ENCODE measurements at regions not wholly inside any gene's neighbourhood (a gene's known extent, or its start where the extent isn't known, plus 50 kb on each side); places are given as distances from the start of the nearest gene placed in this dataset.
"Not testable (repeated sequence)": the region's sequence is repeated elsewhere in the genome, so short reads cannot be mapped to it uniquely, and the experiment has no call there.

DNA sequence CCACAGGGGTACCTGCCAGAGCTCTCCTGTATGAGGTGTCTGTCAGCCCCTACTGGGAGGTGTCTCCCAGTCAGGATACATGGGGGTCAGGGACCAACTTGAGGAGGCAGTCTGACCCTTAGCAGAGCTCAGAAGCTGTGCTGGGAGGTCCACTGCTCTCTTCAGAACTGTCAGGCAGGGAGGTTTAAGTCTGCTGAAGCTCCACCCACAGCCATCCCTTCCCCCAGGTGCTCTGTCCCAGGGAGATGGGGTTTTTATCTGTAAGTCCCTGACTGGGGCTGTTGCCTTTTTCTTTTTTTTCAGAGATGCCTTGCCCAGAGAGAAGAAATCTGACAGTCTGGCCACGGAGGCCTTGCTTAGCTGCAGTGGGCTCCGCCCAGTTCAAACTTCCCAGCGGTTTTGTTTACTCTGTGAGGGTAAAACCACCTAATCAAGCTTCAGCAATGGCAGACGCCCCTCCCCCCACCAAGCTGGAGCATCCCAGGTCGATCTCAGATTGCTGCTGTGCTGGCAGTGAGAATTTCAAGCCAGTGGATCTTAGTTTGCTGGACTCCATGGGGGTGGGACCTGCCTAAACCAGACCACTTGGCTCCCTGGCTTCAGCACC is 118.5 kb upstream of the RADX start:
- H3K27me3 ChIP-seq (ENCODE audit: insufficient read depth, low read length); H2AFZ ChIP-seq (ENCODE audit: low read length, unreplicated experiment); H3K79me2 ChIP-seq (ENCODE audit: control insufficient read depth, insufficient read depth, low read length, unreplicated experiment); H3K4me1 ChIP-seq (ENCODE audit: control insufficient read depth, insufficient read depth, low read length, unreplicated experiment); H3K27ac ChIP-seq (ENCODE audit: low read depth, low read length); H3K36me3 ChIP-seq (ENCODE audit: insufficient read depth, low read length); H3K4me3 ChIP-seq (ENCODE audit: low read depth, low read length): not testable (repeated sequence)

DNA sequence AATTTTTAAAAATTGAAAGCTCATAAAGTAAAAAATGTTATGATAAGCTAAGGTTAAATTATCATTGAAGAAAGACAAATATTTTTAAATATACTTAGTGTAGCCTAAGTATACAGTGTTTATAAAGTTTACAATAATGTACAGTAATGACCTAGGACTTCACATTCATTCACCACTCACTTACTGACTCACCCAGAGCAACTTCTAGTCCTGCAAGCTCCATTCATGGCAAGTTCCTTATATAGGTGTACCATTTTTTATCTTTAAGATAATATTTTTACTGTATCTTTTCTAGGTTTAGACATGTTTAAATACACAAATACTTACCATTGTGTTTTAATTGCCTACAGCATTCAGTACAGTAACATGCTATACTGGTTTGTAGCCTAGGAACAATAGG is 112.3 kb upstream of the RADX start:
- Histone ChIP-seq H3K27me3 (ENCODE audit: insufficient read depth, low read length) (no peaks in the 10 kb centered on the region), H3K36me3 (ENCODE audit: insufficient read depth, low read length) (no peaks in the 10 kb centered on the region), H3K27ac (ENCODE audit: low read depth, low read length) (no peak overlapping the region)

DNA sequence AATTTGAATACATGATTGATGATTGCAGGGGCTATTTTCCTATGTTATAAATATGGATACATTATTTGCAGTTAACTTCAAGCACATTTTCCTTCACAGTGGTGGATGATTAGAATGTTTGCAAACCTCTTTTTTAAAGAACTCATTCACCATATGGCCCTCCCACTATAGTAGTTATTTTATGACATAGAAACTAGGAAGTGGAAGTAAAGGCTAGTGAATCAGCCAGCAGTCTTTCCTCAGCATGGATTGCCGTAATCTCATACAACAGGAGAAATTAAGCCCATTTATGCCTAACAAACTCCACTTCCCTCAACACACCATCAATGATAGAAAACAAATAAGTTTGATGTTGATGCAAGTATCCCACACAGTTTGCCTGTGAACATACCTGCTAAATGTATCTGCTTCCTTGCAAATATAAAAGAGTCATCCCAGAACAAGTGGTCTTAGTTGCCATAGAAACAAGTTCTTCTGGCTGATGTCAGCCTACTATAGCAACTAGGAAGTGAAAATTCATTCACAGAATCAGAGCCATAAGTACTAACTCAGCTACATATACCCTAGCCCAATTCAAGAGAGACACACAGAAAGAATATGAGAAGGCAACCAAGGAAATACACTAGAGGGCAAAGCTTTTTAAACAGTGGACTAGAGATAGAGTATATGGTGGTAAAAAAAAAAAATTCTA is 100.9 kb upstream of the RADX start:
- H3K36me3 ChIP-seq (ENCODE audit: insufficient read depth, low read length): no peaks in the 10 kb centered on the region
- no peaks in the 10 kb centered on the region for H3K4me1 ChIP-seq (ENCODE audit: control insufficient read depth, insufficient read depth, low read length, unreplicated experiment)
- H3K27me3 ChIP-seq (ENCODE audit: insufficient read depth, low read length): no peaks in the 10 kb centered on the region
- no peak overlapping the region for H3K4me3 ChIP-seq (ENCODE audit: low read depth, low read length)
- H3K79me2 ChIP-seq (ENCODE audit: control insufficient read depth, insufficient read depth, low read length, unreplicated experiment): no peaks in the 10 kb centered on the region
- H3K27ac ChIP-seq (ENCODE audit: low read depth, low read length): no peak overlapping the region
- no peak overlapping the region for H2AFZ ChIP-seq (ENCODE audit: low read length, unreplicated experiment)

More for the DNA sequence above, 112.3 kb upstream of the RADX start:
- H3K79me2 ChIP-seq (ENCODE audit: control insufficient read depth, insufficient read depth, low read length, unreplicated experiment): no peaks in the 10 kb centered on the region
- no peaks in the 10 kb centered on the region for H3K4me1 ChIP-seq (ENCODE audit: control insufficient read depth, insufficient read depth, low read length, unreplicated experiment)
- no peak overlapping the region for H3K4me3 ChIP-seq (ENCODE audit: low read depth, low read length)
- H2AFZ ChIP-seq (ENCODE audit: low read length, unreplicated experiment): no peak overlapping the region

Data from ACC112 (cell line).